Choroid plexus epithelial cell (primary cell): ENCODE measurements at regions not wholly inside any gene's neighbourhood (a gene's known extent, or its start where the extent isn't known, plus 50 kb on each side); places are given as distances from the start of the nearest gene placed in this dataset.

Experiments used
- DNase-seq: peaks from one replicate; pipeline ENCODE4 v3.0.0-alpha.2; 2010; ENCODE audit warnings: low read depth
- H3K4me3 ChIP-seq: 2 replicates; pipeline ENCODE4 v1.5.1; 2011; ENCODE audit warnings: low read depth, mild to moderate bottlenecking, control low read depth, low read length, moderate library complexity
- CTCF ChIP-seq: conservative IDR thresholded peaks from 2 replicates; pipeline ENCODE4 v1.5.1; 2011; ENCODE audit warnings: low read depth, mild to moderate bottlenecking, control low read depth, inconsistent platforms, low read length, moderate library complexity

- no peak for TF ChIP-seq CTCF
- DNase-seq: no peak
These were observed 54.9 kb upstream of the SMOC2 start for GRCh38 chr6:168385858-168386735.

GRCh38 chr6:168386973-168387372 lies 54.0 kb upstream of the SMOC2 start:
- no peak for TF ChIP-seq CTCF

More at GRCh38 chr6:168385858-168386735, 54.9 kb upstream of the SMOC2 start:
- no peak overlapping the region for H3K4me3 ChIP-seq

GRCh38 chr6:168387426-168387825 lies 53.6 kb upstream of the SMOC2 start:
- no peak for TF ChIP-seq CTCF
- no peak overlapping the region for H3K4me3 ChIP-seq
- no peak for DNase-seq

More at GRCh38 chr6:168386973-168387372, 54.0 kb upstream of the SMOC2 start:
- H3K4me3 ChIP-seq: no peak overlapping the region
- no peak for DNase-seq

GRCh38 chr6:168387911-168388310 lies 53.1 kb upstream of the SMOC2 start:
- H3K4me3 ChIP-seq: no peak overlapping the region
- no peak for TF ChIP-seq CTCF
- no peak for DNase-seq

- no peak for TF ChIP-seq CTCF
- H3K4me3 ChIP-seq: no peak overlapping the region
- no peak for DNase-seq
These were observed 52.0 kb upstream of the SMOC2 start for GRCh38 chr6:168388641-168389633.

- no peak for DNase-seq
- H3K4me3 ChIP-seq: no peak overlapping the region
- no peak for TF ChIP-seq CTCF
These were observed 50.1 kb upstream of the SMOC2 start for GRCh38 chr6:168390749-168391420.
